Stomach (tissue), 8 donors: ENCODE measurements at regions not wholly inside any gene's neighbourhood (a gene's known extent, or its start where the extent isn't known, plus 50 kb on each side); places are given as distances from the start of the nearest gene placed in this dataset.

Experiments used
- DNase-seq, 2 donors: peaks; one replicate each; pipeline versions ENCODE4 v3.0.0 to v3.0.0-alpha.2; 2013 to 2019
- H3K27ac ChIP-seq, 5 donors: fragments of 200-600 bp in 4 of 5; sonication (generic) in 4 of 5; one replicate each; pipeline ENCODE4 v1.5.1; 2013 to 2019; ENCODE audit warnings: mild to moderate bottlenecking in 1 of 5, moderate library complexity in 1 of 5
- H3K27me3 ChIP-seq, 3 donors: fragments of 200-600 bp; sonication (generic); one replicate each; pipeline ENCODE4 v1.5.1; 2017 to 2019; ENCODE audit warnings: mixed run types in 1 of 3
- H3K36me3 ChIP-seq, 4 donors: fragments of 200-600 bp; sonication (generic); 1 replicate in 3 of 4; 2 replicates in 1 of 4; pipeline ENCODE4 v1.5.1; 2016 to 2019
- H3K4me1 ChIP-seq, 4 donors: fragments of 200-600 bp; sonication (generic); one replicate each; pipeline ENCODE4 v1.5.1; 2016 to 2019
- H3K4me3 ChIP-seq, 4 donors: fragments of 200-600 bp; sonication (generic) in 3 of 4; one replicate each; pipeline ENCODE4 v1.5.1; 2016 to 2019; ENCODE audit warnings: mild to moderate bottlenecking in 1 of 4
- H3K9me3 ChIP-seq, 4 donors: fragments of 200-600 bp; sonication (generic); one replicate each; pipeline ENCODE4 v1.5.1; 2016 to 2019
- EP300 ChIP-seq: sonication (generic); formaldehyde crosslinking; IDR thresholded peaks from one replicate; pipeline ENCODE4 v1.6.1; 2017; ENCODE audit warnings: antibody characterized with exemption
- POLR2A ChIP-seq, 4 donors: fragments of 450-650 bp; IDR thresholded peaks; one replicate each; pipeline ENCODE4 v1.6.1; 2016; ENCODE audit warnings: antibody characterized with exemption in 4 of 4, control low read depth in 2 of 4, mild to moderate bottlenecking in 1 of 4, moderate library complexity in 1 of 4
- POLR2AphosphoS5 ChIP-seq, 3 donors: sonication (generic); formaldehyde crosslinking; IDR thresholded peaks; one replicate each; pipeline ENCODE4 v1.6.1; 2016; ENCODE audit warnings: antibody characterized with exemption in 3 of 3
- WGBS, 5 donors: extraction: QIAGEN DNeasy Blood & Tissue Kit in 3 of 5; methylation state at CpG; one replicate each; pipeline versions ENCODE4 v1.1.5 to v1.1.7; 2013 to 2018; 5-methylcytosine and 5-hydroxymethylcytosine counted together
- intact Hi-C: fragments of 100-400 bp; cut with DNase I; formaldehyde crosslinking; loops from one replicate; pipeline ENCODE4 v1.15.1; 2023; ENCODE audit warnings: low total_unique reads
- TF ChIP-seq, protein P1 (sequence below), 7 experiments: fragments of 450-650 bp in 4 of 7; fragments of 200-600 bp in 3 of 7; sonication (generic) in 3 of 7; IDR thresholded peaks; one replicate each; pipeline ENCODE4 v1.5.1; 2016 to 2019; ENCODE audit warnings: antibody characterized with exemption in 7 of 7, control low read depth in 2 of 7, mild to moderate bottlenecking in 1 of 7
- donor health status: healthy with polysubstance abuse.
- donor health status: Bipolar disorder and iron deficiency.
- donor health status: healthy.

DNA sequence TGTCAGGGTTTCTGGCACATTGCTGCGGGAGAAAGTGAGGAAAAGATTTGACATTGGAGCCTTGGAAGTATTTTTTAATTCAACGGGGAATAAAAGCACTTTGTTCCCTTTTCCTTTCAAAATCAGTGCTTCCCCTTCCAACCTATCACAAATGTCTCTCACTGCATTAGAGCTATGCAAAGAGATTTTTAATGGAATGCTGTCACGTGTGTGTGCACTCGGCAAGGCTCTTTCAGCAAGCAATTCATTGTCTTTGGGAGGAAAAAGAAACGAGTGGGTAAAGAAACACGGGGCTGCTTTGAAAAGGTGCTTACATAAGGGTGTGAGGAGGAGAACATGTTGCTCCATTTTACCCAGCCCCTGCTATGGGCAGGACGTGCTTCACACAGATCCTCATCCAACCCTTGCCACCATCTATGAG lies 490.4 kb upstream of the PROK2 start:
- DNase-seq, result no peak
- H3K36me3 ChIP-seq, result no peaks in the 10 kb centered on the region
- TF ChIP-seq, protein P1, sequence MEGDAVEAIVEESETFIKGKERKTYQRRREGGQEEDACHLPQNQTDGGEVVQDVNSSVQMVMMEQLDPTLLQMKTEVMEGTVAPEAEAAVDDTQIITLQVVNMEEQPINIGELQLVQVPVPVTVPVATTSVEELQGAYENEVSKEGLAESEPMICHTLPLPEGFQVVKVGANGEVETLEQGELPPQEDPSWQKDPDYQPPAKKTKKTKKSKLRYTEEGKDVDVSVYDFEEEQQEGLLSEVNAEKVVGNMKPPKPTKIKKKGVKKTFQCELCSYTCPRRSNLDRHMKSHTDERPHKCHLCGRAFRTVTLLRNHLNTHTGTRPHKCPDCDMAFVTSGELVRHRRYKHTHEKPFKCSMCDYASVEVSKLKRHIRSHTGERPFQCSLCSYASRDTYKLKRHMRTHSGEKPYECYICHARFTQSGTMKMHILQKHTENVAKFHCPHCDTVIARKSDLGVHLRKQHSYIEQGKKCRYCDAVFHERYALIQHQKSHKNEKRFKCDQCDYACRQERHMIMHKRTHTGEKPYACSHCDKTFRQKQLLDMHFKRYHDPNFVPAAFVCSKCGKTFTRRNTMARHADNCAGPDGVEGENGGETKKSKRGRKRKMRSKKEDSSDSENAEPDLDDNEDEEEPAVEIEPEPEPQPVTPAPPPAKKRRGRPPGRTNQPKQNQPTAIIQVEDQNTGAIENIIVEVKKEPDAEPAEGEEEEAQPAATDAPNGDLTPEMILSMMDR (IDR thresholded peaks at IDR 0.05), result no peak
- peak overlapping the region in 3 of 5 donors; percentile 54 to 71 (median 55) for H3K27ac ChIP-seq
- H3K4me3 ChIP-seq, result no peak overlapping the region
- WGBS, 5 donors, result 45 to 66% (median 61%) methylated on average over 7 of the region's 7 CpGs
- intact Hi-C loops, result no loop called here
- H3K27me3 ChIP-seq, result no peaks in the 10 kb centered on the region
- no peaks in the 10 kb centered on the region for H3K9me3 ChIP-seq
- H3K4me1 ChIP-seq, result peaks cover 20 to 47% (median 30%) of the 10 kb centered on the region in 4 donors

DNA sequence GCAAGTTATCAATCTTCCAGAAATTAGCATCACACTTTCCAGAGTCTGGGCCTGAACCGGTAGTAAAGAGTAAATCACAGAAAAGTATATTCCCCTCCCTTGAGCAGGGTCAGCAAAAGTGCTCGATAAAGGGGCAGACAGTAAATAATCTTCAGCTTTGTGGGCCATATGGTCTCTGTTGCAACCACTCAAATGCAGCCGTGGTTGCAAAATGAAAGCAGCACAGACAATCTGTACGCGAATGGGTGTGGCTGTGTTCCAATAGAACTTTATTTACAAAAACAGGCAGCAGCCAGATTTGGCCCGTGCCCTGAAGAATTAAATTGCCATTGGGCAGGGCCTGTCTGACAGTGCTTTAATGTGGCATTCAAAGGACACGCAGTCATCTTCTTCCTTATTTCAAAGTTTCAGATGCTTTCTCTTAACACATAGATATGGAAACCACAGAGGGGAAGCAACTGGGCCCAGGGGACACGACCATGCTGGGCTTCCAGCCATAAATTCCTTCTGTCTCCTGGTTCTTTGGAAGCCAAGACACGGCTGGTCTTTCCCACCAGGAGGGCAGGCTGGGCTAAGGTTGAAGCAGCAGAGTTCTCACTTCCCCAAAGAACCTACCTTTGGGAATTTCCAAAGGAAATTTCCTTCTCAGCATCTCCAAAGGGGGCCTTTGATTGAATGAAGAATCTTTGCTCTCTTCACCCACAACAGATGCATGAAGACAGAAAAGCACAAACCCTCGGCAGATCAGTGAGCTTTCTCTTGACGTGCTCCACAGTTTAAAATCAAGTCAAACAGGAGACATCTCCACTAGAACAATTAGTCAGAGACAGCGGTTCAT lies 489.8 kb upstream of the PROK2 start:
- no peaks in the 10 kb centered on the region for H3K9me3 ChIP-seq
- intact Hi-C loops, result no loop called here
- TF ChIP-seq, protein P1 (IDR thresholded peaks at IDR 0.05), result no peak
- TF ChIP-seq POLR2AphosphoS5 (IDR thresholded peaks at IDR 0.05), result peak; percentile 38 to 68 (median 53)
- TF ChIP-seq POLR2A (IDR thresholded peaks at IDR 0.05), result no peak
- peak overlapping the region; percentile 1 to 71 (median 54) for H3K27ac ChIP-seq
- DNase-seq, result peak; percentile 62 to 78
- no peak overlapping the region for H3K4me3 ChIP-seq
- H3K27me3 ChIP-seq, result no peaks in the 10 kb centered on the region
- 21 to 28% (median 26%) methylated on average over 12 of the region's 12 CpGs for WGBS, 5 donors
- peaks cover 27 to 49% (median 34%) of the 10 kb centered on the region in 4 donors for H3K4me1 ChIP-seq
- no peaks in the 10 kb centered on the region for H3K36me3 ChIP-seq

DNA sequence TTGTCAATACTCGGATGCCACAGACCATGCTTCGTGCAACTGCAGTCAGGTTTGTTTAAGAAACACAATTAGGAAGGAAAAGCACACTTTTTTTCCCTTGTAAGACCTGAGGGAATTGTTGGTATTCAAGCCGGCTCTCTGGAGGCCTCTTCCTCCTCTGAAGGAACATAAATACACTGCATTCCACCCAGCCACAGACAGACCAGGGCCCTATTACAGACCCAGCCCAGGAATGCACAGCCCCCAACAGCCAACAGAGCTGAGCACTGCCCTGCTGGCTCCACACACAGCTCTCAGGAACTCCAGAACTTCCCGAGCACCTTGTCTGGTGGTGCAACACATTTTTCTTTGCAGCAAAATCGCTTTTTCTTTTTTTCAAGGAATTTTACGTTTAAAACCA lies 488.7 kb upstream of the PROK2 start:
- intact Hi-C loops, result no loop called here
- peak overlapping the region in 3 of 5 donors; percentile 49 to 71 (median 54) for H3K27ac ChIP-seq
- no peaks in the 10 kb centered on the region for H3K36me3 ChIP-seq
- H3K9me3 ChIP-seq, result no peaks in the 10 kb centered on the region
- no peak for DNase-seq
- WGBS, 5 donors, result 62 to 69% (median 68%) methylated on average over 6 of the region's 6 CpGs
- H3K4me3 ChIP-seq, result no peak overlapping the region
- TF ChIP-seq POLR2A (IDR thresholded peaks at IDR 0.05), result no peak
- no peak for TF ChIP-seq EP300
- no peaks in the 10 kb centered on the region for H3K27me3 ChIP-seq
- peaks cover 28 to 54% (median 39%) of the 10 kb centered on the region in 4 donors for H3K4me1 ChIP-seq

DNA sequence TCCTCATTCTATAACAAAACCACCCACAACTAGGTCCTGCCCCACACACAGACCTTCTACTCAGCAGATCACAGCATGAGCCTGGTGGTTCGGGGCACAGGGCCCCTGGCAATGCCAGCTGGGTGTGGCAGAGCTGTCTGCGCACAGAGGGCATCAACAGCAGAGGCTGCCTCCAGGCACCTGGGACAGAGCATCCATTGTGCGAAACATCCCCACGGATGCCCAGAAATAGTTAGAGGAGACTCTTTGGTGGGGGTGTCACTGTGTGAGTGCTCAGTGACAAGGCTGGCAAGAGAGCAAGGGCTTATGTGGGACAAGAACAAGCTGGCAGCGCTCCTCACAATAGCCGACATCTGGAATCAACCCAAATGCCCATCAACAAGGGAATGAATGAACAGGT lies 487.4 kb upstream of the PROK2 start:
- TF ChIP-seq POLR2A (IDR thresholded peaks at IDR 0.05) (no peak), POLR2AphosphoS5 (IDR thresholded peaks at IDR 0.05) (no peak), EP300 (no peak)
- TF ChIP-seq, protein P1 (IDR thresholded peaks at IDR 0.05), result no peak
- Histone ChIP-seq H3K4me3 (no peak overlapping the region), H3K27ac (no peak overlapping the region), H3K27me3 (no peaks in the 10 kb centered on the region), H3K9me3 (no peaks in the 10 kb centered on the region), H3K36me3 (no peaks in the 10 kb centered on the region), H3K4me1 (peaks cover 28 to 56% (median 39%) of the 10 kb centered on the region in 4 donors)
- intact Hi-C loops, result no loop called here
- DNase-seq, result no peak
- 90 to 96% (median 93%) methylated on average over 6 of the region's 6 CpGs for WGBS, 5 donors

DNA sequence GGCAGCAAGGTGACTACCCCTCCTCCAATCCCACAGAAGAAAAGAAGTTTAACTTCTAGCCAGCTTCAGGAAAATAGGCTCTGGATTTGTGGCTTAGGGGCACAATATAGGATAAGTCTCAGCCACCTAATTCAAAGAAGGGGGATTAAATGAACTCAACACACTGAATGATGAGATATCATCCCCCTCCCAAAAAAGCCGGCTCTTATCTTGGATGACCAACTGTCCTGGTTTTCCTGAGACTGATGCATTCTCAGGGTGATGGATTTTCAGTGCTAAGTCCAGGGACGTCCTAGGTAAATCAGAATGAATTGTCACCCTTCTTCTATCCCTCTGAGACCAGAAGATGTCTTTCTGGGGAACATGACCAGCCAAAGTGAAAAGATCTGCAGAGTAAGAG lies 487.0 kb upstream of the PROK2 start:
- 81 to 93% (median 88%) methylated on average over 2 of the region's 2 CpGs for WGBS, 5 donors
- intact Hi-C loops, result no loop called here

More for the DNA sequence above, 487.0 kb upstream of the PROK2 start:
- TF ChIP-seq, protein P1 (IDR thresholded peaks at IDR 0.05), result no peak
- TF ChIP-seq POLR2A (IDR thresholded peaks at IDR 0.05) (no peak), EP300 (no peak), POLR2AphosphoS5 (IDR thresholded peaks at IDR 0.05) (no peak)
- Histone ChIP-seq H3K27me3 (no peaks in the 10 kb centered on the region), H3K27ac (no peak overlapping the region), H3K4me1 (peaks cover 28 to 56% (median 39%) of the 10 kb centered on the region in 4 donors), H3K9me3 (no peaks in the 10 kb centered on the region), H3K36me3 (no peaks in the 10 kb centered on the region), H3K4me3 (no peak overlapping the region)
- no peak for DNase-seq
